Inferior parietal cortex (tissue), 1 donor: ENCODE measurements at regions not wholly inside any gene's neighbourhood (a gene's known extent, or its start where the extent isn't known, plus 50 kb on each side); places are given as distances from the start of the nearest gene placed in this dataset.
"Not testable (repeated sequence)": the region's sequence is repeated elsewhere in the genome, so short reads cannot be mapped to it uniquely, and the experiment has no call there.

Experiments
- DNase-seq: peaks from one replicate; pipeline ENCODE4 v3.0.0-alpha.2; 2016; ENCODE audit errors: extremely low spot score

DNA sequence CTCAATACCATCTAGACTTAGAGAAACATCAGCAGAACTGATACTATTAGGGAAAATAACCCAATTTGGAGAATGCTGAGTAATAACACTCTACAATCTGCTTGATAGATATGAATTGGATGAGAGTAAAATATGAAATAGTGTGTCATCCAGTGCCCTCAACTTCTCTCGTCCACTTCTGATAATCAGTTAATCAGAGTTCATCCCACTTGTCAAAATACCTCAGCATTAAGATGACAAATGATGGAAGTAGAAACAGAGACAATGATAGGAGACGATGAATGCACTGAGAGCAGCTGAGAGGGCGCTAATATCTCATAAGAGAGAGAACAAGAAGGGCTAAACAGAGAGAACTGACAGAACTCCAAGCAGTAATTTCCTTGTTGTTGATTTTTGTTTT, 699.6 kb downstream of the EPHA7 start:
- no peak for DNase-seq

DNA sequence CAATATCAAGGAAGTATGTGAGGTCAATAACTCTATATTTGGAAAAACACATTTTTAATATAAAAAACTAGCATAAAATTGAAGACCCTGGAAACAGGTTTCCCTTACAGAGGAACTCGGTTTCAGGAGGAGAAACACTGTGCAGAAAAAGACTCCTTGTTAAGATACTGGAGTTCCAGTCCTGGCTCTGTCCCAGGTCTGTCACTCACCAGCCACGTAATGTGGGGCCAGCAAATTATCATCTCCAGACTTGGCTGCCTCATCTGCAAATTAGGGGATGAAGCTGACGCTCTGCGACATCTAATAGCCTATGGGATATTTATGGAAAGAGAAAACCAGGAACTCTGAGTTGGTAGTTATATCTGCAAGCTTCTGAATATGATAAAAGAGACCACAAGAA, 702.7 kb downstream of the EPHA7 start:
- DNase-seq: no peak

DNA sequence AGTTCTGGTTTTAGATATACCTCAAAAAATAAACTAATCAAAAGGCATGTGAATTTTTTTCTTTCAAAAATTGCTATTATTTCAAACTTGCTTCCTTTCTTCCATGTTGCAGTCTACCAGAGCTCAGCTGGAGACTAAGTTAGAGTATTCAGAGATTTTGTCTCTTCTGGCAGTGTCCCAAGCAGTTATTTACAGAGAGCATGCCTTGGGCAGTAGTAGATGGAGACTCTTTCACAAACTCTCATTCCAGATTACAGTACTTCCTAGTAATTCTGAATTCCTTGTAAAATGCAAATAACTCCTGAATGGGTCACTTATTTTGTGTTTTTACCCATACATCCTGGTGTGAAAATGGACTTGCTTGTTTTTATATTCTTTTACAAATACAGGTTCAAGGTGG, 703.4 kb downstream of the EPHA7 start:
- no peak for DNase-seq

DNA sequence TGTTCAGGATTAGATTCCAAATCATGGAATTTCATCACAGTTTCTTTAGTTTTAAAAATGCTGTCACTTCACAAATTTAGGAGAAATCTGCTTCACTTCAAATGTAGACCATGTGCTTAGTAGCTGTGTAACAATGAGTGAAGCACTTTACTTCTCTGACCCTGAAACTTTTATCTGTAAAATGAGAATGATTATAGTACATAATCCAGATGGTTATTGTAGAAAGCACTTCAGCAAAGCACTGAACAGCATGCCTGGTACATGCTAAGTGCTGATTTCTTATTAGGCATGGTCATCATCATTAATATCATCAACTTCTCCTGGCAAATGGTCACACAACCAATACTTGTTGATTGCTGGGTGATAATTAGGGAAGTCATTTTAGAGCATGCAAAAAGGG, 705.0 kb downstream of the EPHA7 start:
- DNase-seq: no peak

DNA sequence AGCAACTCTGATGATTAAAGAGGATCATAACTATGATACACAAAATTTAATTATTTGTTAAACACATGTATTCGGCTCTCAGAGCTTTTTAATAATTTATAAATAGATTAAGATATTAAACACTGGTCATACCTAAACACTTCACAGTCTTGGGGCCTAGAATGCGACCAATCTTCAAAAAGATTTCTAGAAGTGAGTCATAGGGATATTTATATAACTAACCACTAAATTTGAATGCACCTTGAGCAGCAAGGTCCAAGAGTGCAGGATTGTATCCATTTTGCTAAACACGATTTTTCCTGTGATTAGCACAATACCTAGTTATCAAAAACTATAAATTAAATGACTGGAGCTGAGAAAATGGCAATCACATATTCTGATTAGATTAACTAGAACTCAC, 709.3 kb downstream of the EPHA7 start:
- DNase-seq: no peak

DNA sequence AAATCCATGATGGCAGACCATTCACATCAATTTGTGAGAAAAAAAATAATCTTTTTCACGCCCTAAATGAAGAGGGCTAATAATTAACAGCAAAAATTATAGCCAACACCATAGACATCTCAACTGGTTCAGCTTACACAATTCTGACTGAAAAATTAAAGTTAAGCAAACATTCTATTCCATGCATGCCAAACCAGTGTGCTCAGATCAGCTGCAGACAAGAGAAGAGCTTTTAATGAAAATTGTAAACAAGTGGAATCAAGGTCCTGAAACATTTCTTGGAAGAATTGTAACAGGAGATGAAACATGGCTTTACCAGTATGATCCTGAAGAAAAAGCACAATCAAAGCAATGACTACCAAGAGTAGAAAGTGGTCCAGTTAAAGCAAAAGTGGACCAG, 710.4 kb downstream of the EPHA7 start:
- DNase-seq: no peak

DNA sequence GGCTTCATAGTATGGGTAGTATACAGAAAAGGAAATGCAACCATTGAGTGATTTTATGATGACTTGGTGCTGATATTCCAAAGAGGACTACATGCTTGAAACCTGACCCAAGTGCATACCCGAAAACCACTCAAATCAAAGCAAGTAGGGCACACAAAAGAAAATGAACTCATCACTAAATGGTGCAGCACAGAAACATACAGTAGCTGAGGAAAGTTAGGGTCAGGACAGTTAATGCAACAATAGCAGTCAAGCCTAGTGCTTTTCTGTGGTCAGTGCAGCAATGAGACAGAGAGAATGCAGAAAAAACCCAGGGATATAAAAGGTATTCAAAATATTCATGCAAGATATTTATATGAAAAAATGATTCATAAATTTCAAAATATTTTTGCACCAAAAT, 711.1 kb downstream of the EPHA7 start:
- DNase-seq: no peak

DNA sequence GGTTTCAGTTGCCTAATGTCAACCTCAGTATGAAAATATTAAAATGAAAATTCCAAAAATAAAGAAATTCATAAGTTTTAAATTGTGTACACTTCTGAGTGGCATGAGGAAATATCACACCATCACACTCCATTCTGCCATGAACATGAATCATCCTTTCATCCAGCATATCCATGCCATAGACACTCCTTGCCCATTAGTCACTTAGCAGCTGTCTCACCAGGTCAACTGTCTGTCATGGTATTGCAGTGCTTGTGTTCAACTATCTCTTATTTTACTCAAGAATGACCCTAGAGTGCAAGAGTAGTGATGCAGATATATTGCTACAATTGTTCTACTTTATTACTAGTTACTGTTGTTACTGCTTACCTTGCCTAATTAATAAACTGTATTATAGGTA, 712.4 kb downstream of the EPHA7 start:
- DNase-seq: no peak

DNA sequence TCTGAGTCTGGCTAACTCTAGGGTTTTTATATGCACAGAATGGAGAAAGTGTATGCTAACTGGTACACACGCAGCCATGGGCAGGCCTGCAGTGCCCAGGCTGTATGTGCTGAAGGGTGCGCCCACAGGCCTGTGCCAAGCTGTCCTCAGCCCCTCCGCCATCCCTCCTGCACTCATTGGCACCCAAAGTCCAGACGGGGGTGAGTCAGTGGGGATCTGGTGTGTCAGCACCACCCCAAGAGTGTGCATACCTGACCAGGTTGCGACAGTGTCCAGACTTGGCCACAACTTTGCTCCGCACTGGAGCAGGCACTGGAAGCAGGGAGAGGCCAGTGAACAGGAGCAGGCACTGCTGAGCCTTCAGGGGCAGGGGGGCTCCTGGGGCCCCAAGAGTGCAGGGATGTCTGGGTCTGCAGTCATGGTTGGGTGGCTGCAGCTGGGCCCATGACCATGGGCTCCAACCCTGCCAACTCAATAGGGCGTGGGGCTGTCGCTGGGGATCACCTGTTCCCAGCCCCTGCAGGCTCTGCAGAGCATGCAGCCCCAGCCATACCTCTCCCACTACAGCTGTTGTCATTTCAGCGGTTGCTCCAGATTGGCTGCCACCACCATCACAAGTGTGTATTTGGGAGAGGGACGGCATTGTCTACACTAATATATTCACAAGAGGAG, 717.8 kb downstream of the EPHA7 start:
- no peak for DNase-seq

DNA sequence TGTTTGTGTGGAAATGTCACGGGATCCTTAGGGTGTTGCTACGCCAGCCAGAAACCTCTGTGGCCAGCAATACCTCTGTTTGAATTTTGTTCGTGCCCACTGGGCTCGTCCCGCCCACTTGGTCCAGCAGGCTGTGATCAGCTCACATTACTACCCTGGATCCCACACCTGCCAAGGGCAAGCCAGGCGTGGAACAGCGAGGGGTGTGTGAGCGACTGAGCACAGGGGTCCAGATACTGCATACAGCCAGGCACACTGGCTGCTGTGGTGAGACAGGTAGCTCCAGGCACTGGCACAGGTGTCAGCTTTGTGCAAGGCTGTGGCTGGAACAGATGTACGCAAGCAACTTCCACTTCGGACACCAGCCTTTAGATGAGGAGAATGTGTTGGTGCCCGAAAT, 718.9 kb downstream of the EPHA7 start:
- no peak for DNase-seq

DNA sequence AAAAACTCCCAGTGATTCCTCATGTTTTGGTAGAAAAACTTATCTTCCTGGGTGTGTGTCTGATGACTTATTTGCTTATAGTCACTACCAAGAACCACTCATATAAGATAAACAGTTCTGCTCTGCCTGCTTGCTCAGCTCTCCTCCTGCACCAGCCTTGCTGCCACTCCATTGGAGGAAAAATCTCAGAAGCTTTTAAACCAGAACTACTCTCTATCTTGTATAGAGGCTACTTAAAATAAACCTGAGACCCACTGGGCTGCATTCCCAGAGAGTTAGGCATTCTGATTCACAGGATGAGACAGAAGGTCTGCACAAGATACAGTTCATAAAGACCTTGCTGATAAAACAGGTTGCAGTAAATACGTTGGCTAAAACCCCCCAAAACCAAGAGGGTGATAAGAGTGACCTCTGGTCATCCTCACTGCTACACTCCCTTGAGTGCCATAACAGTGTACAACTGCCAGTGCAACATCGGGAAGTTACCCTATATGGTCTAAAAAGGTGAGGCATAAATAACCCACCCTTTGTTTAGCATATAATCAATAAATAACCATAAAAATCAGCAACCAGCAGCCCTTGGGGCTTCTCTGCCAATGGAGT, 728.3 kb downstream of the EPHA7 start:
- DNase-seq: no peak

DNA sequence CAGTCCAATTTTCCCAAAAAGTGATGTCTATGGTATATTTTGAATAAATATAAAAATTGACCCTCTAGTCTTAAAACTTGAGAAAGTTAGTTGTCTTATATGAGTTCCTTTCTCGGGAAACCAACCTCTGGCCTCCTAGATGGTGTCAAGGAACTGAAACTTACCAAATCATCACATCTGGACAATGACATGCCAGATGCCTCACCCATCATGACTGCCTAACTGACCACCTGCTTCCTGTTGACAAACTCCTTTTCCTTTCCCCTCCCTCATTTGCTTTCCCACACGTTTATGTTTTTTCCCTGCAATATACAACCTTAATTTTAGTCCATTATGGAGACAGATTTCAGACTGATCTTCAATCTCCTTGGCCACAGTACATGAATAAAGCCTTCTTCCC, 731.0 kb downstream of the EPHA7 start:
- DNase-seq: no peak

DNA sequence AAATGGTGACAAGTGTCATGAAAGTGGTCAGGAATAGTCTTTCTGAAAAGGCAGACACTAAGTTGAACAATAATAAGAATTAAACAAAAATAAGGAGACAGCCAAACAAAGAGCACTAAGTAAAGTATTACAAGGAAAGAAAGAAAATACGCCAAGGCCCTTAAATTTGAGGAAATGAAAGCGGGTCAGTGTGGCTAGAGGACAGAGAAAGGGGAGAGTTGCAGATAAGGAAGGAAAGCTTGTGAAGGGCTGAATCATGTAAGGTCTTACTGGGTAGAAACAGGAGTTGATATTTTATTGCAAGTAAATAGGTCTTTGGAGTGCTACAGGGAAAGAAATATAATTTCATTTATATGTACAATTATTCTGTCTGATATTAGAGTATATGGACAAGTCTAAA, 732.1 kb downstream of the EPHA7 start:
- DNase-seq: no peak

DNA sequence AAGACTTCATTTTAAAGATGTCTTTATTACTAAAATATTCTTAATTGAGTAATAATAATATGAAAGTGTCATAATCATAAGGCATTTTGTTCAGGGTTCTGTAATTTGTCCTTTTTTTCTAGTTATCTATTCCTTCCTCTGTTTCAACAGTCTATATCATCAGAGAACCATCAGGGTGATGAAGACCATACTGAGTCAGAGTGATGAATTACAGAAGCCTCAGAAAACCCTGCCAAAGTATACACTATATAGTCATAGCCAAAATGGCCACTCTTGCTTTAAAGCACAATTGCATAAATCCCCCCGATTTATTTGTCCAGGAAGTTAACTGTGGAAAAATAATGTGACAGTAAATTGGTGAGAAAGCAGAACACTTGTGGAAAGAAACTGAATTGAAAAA, 735.0 kb downstream of the EPHA7 start:
- DNase-seq: no peak

DNA sequence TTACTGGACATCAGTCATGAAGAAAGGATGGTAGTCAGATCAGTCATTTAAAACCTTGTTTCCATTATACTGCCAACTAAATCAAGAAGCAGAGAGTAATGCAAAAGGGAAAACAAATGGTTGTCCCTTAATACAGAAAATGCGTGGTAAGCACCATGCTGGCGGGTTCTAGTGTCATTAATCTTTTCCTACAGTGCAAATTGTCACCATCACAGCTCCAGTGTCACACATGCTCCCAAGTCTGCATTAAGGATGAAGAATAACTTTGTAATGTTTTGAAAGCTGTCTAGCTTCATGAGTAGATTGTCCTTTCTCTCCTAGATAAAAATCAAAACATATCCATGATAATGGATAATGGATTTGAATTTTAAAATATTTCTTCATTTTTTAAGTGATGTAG, 735.6 kb downstream of the EPHA7 start:
- no peak for DNase-seq

DNA sequence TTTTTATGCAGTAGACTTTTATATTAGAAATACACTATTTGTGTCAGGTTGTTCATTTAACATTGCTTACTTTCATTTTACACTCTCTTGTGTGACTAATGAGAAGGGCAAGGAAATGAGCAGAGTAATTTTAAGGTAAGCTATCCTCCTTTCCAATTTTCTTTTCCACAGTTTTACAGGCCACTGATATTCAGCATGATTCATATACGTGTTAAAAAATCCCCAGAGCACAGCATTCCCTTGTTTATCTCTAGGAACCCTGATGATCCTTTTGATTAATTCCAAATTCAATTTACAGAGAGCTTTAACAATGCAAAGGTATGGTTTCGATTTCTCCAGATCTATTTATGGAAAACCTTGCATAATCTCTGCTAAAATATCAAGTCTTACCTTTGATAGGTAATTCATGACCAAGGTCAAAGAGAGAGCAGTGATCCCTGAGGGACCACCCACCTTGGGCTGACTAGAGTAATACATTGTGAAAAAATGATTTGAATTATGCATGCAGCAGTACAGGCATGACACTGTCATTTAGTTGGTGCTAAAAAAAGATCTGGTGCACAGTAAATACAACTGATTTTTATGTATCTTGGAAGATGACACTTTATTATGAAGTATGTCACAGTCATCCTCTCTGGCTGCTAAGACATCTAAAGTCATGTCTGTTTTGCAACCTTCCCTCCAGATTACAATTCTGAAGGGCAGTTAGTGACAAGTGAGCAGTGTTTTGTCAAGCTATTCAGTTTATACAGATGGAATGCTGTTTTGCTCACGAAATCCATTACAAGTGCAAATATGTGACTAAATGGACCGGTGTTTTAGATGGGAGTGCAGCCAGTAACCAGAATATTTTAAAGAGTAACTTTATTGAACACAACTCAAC, 736.6 kb downstream of the EPHA7 start:
- DNase-seq: no peak

DNA sequence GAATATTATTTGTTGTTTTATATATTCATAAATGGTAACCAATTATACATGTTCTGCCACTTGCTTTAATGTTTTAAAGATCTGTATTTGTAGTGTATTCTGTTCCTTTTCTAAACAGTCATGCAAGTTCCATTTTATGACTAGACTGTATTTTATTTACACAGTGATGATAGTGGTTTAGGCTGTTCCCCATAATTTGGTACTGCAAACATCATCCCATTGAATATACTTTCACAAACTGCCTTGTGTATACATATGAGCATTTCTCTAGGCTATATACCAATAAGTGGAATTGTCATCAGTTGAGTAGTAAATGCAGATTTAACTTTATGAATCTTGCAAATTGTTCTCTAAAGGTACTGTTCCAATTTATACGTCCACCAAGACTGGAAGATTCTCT, 738.0 kb downstream of the EPHA7 start:
- DNase-seq: no peak

DNA sequence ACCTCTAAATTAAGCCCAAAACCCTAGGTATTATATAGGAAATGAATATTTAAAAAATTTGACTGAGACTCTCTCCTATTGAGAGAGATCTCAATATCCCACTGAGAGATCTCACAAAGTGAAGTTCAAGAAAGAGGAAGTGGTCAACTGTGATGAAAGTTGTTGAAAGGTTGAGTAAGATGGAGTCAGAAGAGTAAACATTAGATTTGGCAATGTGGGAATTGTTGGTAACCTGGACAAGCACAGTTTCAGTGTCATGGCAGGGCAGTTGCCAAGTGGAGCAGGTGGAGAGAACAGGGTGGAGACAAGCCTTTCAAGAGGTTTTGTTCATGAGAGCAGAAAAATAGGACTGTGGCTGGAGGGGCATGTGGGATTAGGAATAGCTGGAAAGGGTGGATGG, 747.9 kb downstream of the EPHA7 start:
- DNase-seq: not testable (repeated sequence)

DNA sequence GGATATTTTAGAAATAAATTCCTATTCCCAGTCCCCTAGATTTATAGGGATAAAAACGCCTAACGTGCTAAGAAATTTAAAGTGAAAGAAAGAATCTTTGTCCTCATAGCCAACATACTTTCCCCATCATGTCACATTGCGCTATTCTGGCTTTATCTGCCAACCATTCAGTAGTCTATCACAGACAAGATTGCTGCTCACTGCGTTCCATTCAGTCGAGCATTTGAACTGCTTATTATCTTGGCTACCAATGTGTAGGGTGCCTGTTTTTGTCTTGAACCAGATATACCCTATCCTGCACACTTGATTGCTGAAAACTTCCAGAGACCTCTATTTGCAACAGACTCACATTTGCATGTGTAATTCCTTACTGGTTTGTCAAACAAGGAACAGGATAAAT, 751.5 kb downstream of the EPHA7 start:
- no peak for DNase-seq

DNA sequence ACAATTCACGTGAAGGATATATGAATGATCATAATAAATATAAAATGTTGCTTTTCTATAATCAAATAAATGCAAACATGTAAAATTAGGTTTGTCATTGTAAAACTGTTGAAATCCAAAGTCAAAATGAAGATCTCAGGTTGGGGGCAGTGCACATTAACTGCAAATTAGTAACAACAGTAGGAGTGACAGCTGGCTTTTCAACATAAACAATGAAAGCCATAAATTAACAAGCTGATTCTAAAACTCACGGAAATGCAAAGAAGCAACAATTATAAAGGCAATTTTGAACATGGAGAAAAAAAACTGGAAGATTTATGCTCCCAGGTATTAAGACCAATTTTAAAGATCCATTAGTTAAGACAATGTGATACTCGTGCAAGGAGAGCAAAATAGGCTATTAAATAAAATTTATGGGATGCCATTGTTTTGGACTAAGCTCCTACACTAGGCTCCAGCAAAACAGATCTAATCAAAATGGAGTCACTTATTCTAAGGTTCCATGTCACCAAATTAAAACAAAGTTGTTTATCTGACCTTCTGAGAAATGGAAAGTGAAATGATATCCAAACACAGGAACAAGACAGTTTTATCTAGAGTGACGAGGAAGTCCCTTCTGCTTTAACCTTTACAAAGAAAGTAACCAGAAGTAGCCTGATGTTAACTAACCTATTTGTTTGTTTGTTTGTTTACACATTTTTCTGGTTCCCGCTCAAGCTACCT, 770.8 kb downstream of the EPHA7 start:
- DNase-seq: no peak

DNA sequence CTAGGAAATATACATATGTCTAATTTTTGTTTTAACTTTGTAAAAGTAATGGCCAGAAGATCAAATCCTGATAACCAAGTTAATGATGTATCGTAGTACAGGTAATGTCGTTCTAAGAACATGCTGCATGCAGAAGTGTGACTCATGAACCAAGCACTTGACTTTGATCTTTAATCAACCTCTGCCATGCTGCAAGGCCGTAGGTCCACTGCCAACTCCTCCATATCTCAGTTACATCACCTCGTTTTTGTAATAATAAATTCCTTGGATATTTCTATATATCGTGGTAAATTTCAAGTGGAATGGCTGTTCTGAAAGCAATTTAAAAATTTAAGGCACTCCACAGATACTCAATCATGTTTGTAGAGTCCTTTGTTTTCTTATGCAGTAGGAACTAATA, 771.7 kb downstream of the EPHA7 start:
- DNase-seq: no peak

DNA sequence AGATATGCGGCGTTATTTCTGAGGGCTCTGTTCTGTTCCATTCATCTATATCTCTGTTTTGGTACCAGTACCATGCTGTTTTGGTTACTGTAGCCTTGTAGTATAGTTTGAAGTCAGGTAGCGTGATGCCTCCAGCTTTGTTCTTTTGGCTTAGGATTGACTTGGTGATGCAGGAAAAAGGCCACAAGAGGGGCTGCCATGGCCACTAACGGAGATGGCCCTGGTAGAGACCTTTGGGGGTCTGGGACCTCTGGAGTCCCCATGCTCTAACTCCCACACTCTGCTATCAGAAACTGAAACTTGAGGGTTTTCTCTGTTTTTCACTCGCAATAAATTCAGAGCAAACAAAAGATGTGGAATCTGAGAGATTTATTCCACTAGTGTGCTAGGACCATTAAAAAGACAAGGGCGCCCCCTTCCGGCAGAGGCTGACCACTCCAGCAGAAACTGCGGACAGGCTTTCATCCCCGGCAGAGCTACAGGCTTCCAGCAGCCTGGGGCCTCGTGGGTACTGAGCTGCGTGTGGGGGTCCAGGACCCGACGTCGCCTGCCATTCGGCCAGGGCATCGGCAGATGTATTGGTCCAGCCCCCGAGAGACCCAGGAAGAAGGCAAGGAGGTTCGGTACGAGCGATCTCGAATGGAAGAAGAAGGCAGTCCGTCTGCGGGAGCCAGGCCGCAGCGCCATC, 775.1 kb downstream of the EPHA7 start:
- DNase-seq: not testable (repeated sequence)
